OCI-LY1 (cell line): ENCODE measurements at regions not wholly inside any gene's neighbourhood (a gene's known extent, or its start where the extent isn't known, plus 50 kb on each side); places are given as distances from the start of the nearest gene placed in this dataset.

Experiments used
- H2AFZ ChIP-seq: fragments of 200-600 bp; sonication (generic), shearing (Covaris generic); 2 replicates; pipeline ENCODE4 v1.6.0; 2014; ENCODE audit warnings: antibody characterized with exemption, mild to moderate bottlenecking, low read length
- H3F3A ChIP-seq: fragments of 200-600 bp; sonication (generic), shearing (Covaris generic); 2 replicates; pipeline ENCODE4 v1.6.0; 2014; ENCODE audit warnings: mild to moderate bottlenecking, antibody characterized with exemption, low read length, moderate library complexity; ENCODE audit not compliant: insufficient read depth
- H3K27ac ChIP-seq: fragments of 200-600 bp; sonication (generic); 2 replicates; pipeline ENCODE4 v1.5.1; 2014; ENCODE audit warnings: low read length, mixed run types, mild to moderate bottlenecking, low read depth; ENCODE audit not compliant: poor library complexity, severe bottlenecking
- H3K27me3 ChIP-seq: fragments of 200-600 bp; sonication (generic); 2 replicates; pipeline ENCODE4 v1.6.0; 2014; ENCODE audit warnings: antibody characterized with exemption, mild to moderate bottlenecking, low read length, moderate library complexity; ENCODE audit not compliant: insufficient read depth
- H3K36me3 ChIP-seq: fragments of 200-600 bp; sonication (generic); 2 replicates; pipeline ENCODE4 v1.6.1; 2014; ENCODE audit warnings: mild to moderate bottlenecking, antibody characterized with exemption, low read length, moderate library complexity, mixed read lengths; ENCODE audit not compliant: insufficient read depth
- H3K4me1 ChIP-seq: fragments of 200-600 bp; sonication (generic); 2 replicates; pipeline ENCODE4 v1.5.1; 2014; ENCODE audit warnings: mild to moderate bottlenecking, low read length, moderate library complexity; ENCODE audit not compliant: insufficient read depth, severe bottlenecking
- H3K4me2 ChIP-seq: fragments of 200-600 bp; sonication (generic), shearing (Covaris generic); 2 replicates; pipeline ENCODE4 v1.6.1; 2014; ENCODE audit warnings: low read length
- H3K4me3 ChIP-seq: fragments of 200-600 bp; sonication (generic); 2 replicates; pipeline ENCODE4 v1.5.1; 2014; ENCODE audit warnings: low read length, low read depth, mild to moderate bottlenecking, mixed read lengths; ENCODE audit not compliant: poor library complexity, severe bottlenecking
- H3K79me2 ChIP-seq: fragments of 200-600 bp; shearing (Covaris generic); 2 replicates; pipeline ENCODE4 v1.6.1; 2016; ENCODE audit warnings: mixed run types, low read length, mixed read lengths; ENCODE audit not compliant: insufficient read depth
- H3K9ac ChIP-seq: fragments of 200-600 bp; sonication (generic), shearing (Covaris generic); 2 replicates; pipeline ENCODE4 v1.6.1; 2014; ENCODE audit warnings: mild to moderate bottlenecking, low read length, mixed read lengths
- H3K9me2 ChIP-seq: fragments of 200-600 bp; sonication (generic), shearing (Covaris generic); 2 replicates; pipeline ENCODE4 v1.6.1; 2014; ENCODE audit warnings: low read depth, mild to moderate bottlenecking, low read length, mixed read lengths
- H3K9me3 ChIP-seq: fragments of 200-600 bp; shearing (Covaris generic); 2 replicates; pipeline ENCODE4 v1.6.1; 2014; ENCODE audit warnings: low read length, mixed read lengths
- H4K20me1 ChIP-seq: fragments of 200-600 bp; sonication (generic), shearing (Covaris generic); 2 replicates; pipeline ENCODE4 v1.6.0; 2016; ENCODE audit warnings: mild to moderate bottlenecking, low read length; ENCODE audit not compliant: insufficient read depth
- EZH2 ChIP-seq: fragments of 200-600 bp; sonication (generic), shearing (Covaris generic); IDR thresholded peaks from 2 replicates; pipeline ENCODE4 v1.8.0; 2017; ENCODE audit warnings: borderline replicate concordance, mixed run types, mild to moderate bottlenecking, antibody characterized with exemption, low read length, moderate library complexity, mixed read lengths
- TF ChIP-seq, protein P1 (sequence below): fragments of 200-600 bp; sonication (generic), shearing (Covaris generic); IDR thresholded peaks from 2 replicates; pipeline ENCODE4 v1.5.1; 2017; ENCODE audit warnings: mild to moderate bottlenecking, antibody characterized with exemption, low read length, moderate library complexity, mixed read lengths

DNA sequence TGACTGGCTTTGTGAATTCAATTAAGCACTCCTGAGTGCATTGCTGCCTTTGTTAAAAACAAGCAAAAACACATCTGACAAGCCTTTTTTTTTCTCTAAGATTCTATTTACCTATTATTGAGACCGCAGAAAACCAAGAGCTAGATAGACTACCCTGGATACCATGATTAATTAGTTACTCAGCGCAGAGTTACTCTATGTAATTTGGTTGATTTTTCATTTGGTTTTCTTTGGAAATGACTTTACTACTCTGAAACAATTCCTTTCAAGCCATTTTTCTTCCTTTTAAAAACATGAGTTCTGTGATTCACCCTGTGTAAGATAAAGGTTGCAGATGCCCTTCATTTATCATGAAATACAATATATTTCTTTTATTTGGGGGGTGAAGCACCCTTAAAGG is 421.6 kb upstream of the PIK3R1 start:
- Histone ChIP-seq H3K27me3 (no peaks in the 10 kb centered on the region), H3K9me3 (no peaks in the 10 kb centered on the region), H3K4me1 (no peaks in the 10 kb centered on the region), H3K9me2 (no peaks in the 10 kb centered on the region), H3F3A (no peaks in the 10 kb centered on the region), H3K79me2 (no peaks in the 10 kb centered on the region), H2AFZ (no peak overlapping the region), H3K36me3 (no peaks in the 10 kb centered on the region), H3K27ac (no peak overlapping the region), H3K4me2 (no peak overlapping the region), H4K20me1 (no peaks in the 10 kb centered on the region), H3K9ac (no peak overlapping the region), H3K4me3 (no peak overlapping the region)
- TF ChIP-seq, protein P1, sequence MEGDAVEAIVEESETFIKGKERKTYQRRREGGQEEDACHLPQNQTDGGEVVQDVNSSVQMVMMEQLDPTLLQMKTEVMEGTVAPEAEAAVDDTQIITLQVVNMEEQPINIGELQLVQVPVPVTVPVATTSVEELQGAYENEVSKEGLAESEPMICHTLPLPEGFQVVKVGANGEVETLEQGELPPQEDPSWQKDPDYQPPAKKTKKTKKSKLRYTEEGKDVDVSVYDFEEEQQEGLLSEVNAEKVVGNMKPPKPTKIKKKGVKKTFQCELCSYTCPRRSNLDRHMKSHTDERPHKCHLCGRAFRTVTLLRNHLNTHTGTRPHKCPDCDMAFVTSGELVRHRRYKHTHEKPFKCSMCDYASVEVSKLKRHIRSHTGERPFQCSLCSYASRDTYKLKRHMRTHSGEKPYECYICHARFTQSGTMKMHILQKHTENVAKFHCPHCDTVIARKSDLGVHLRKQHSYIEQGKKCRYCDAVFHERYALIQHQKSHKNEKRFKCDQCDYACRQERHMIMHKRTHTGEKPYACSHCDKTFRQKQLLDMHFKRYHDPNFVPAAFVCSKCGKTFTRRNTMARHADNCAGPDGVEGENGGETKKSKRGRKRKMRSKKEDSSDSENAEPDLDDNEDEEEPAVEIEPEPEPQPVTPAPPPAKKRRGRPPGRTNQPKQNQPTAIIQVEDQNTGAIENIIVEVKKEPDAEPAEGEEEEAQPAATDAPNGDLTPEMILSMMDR = no peak
- no peak for TF ChIP-seq EZH2

DNA sequence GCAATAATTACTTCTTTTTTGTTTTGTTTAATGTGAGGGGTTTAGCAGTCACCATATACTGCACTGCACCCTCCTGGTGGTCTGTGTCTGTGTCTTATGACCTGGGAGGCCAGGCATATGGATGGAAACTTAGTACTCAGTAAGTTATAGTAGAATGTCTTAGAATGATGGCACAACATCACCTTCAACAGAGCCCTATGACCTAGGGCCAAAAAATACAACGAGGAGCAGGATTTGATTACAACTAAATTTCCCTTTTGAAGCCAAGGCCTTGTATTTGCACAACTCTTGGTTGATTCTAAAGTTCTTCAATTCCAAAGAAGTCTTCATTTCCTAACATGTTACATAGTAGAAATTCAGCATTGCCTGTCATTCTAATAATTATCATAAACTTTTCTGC is 422.1 kb upstream of the PIK3R1 start:
- Histone ChIP-seq H3K36me3 (no peaks in the 10 kb centered on the region), H3K4me1 (no peaks in the 10 kb centered on the region), H3K9me2 (no peaks in the 10 kb centered on the region), H3K9ac (no peak overlapping the region), H4K20me1 (no peaks in the 10 kb centered on the region), H3K27ac (no peak overlapping the region), H3K79me2 (no peaks in the 10 kb centered on the region), H3K4me3 (no peak overlapping the region), H3K27me3 (no peaks in the 10 kb centered on the region), H3K4me2 (no peak overlapping the region), H3K9me3 (no peaks in the 10 kb centered on the region), H3F3A (no peaks in the 10 kb centered on the region), H2AFZ (no peak overlapping the region)
- no peak for TF ChIP-seq EZH2
- TF ChIP-seq, protein P1 = no peak

DNA sequence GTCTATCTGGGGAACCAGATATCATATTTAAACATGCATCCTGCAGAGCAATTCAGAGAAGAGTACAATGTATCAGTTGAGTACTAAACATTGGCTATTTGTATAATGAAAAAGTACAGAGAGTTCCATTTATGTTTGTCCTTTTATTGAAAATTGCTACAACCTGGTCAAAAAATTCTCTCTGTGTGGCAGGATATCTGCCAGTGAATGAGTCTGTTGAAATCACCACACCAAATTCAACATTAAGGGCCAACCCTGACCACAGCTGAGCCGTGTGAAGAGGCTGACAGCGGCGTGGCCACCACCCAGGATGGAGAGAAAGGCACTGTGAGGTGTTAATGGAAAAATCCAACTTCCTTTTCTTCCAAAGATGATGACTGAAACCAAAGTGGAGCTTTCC is 422.7 kb upstream of the PIK3R1 start:
- no peaks in the 10 kb centered on the region for H3K9me3 ChIP-seq
- no peaks in the 10 kb centered on the region for H4K20me1 ChIP-seq
- H3K4me2 ChIP-seq = no peak overlapping the region
- no peak overlapping the region for H3K27ac ChIP-seq
- no peak for TF ChIP-seq EZH2
- TF ChIP-seq, protein P1 = no peak
- H3F3A ChIP-seq = no peaks in the 10 kb centered on the region
- H3K27me3 ChIP-seq = no peaks in the 10 kb centered on the region
- H3K9me2 ChIP-seq = no peaks in the 10 kb centered on the region
- no peaks in the 10 kb centered on the region for H3K79me2 ChIP-seq
- H3K36me3 ChIP-seq = no peaks in the 10 kb centered on the region
- H3K9ac ChIP-seq = no peak overlapping the region
- H2AFZ ChIP-seq = no peak overlapping the region
- no peak overlapping the region for H3K4me3 ChIP-seq
- H3K4me1 ChIP-seq = no peaks in the 10 kb centered on the region
